ENCODE measurements at regions not wholly inside any gene's neighbourhood (a gene's known extent, or its start where the extent isn't known, plus 50 kb on each side); places are given as distances from the start of the nearest gene placed in this dataset.

DNA sequence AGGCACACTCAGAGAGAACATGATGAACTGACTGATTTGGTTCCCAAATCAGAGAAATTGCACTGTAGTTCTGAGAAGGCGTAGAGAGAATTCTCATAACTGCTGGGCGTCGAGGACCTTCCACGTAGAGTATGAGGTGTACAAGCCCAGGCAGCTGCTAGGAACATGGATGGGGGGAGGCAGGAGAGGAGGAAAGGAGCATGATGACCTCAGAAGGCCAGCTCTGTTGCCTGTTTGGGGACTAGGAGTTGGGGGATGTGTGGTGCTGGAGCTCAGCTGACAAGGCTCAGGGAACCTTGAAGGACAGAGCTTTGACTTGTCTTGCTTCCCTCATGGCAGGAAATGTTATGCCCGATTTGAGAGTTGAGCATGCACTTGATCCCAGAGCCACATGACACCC is 485.4 kb downstream of the IRX1 start:
- Histone ChIP-seq H3K27ac (no peak overlapping the region), H3K36me3 (no peaks in the 10 kb centered on the region), H3K27me3 (no peaks in the 10 kb centered on the region), H3K4me1 (no peaks in the 10 kb centered on the region), H3K9ac (ENCODE audit: low read depth in 2 of 2, low read length in 2 of 2) (no peak overlapping the region), H3K4me3 (no peak overlapping the region), H3K9me3 (no peaks in the 10 kb centered on the region)
- DNase-seq: no peak
- TF ChIP-seq, protein P1, sequence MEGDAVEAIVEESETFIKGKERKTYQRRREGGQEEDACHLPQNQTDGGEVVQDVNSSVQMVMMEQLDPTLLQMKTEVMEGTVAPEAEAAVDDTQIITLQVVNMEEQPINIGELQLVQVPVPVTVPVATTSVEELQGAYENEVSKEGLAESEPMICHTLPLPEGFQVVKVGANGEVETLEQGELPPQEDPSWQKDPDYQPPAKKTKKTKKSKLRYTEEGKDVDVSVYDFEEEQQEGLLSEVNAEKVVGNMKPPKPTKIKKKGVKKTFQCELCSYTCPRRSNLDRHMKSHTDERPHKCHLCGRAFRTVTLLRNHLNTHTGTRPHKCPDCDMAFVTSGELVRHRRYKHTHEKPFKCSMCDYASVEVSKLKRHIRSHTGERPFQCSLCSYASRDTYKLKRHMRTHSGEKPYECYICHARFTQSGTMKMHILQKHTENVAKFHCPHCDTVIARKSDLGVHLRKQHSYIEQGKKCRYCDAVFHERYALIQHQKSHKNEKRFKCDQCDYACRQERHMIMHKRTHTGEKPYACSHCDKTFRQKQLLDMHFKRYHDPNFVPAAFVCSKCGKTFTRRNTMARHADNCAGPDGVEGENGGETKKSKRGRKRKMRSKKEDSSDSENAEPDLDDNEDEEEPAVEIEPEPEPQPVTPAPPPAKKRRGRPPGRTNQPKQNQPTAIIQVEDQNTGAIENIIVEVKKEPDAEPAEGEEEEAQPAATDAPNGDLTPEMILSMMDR (IDR thresholded peaks at IDR 0.05): no peak
- intact Hi-C loops (cut with DNase I): no loop called here

DNA sequence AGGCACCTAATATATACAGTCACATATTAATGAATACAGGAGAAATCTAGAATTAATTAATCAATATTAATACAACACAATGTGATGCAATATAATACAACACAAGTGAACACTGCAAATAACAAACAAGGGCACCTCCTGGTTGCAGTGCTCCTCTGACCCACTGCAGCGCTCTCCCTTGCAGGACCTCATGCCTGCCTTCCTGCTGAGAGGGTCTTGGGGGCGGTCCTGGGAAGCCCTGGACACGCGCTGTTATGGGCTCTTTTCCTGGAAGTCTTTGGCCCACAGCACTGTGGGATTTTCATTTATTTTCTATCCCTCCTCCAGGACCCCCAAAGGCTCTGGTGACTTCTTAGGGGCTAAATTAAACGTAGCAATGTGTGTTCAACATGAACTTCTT is 485.8 kb downstream of the IRX1 start:
- no peak overlapping the region for H3K9ac ChIP-seq (ENCODE audit: low read depth in 2 of 2, low read length in 2 of 2)
- H3K4me1 ChIP-seq: no peaks in the 10 kb centered on the region
- H3K27ac ChIP-seq: no peak overlapping the region
- intact Hi-C loops (cut with DNase I): no loop called here
- no peak for DNase-seq
- TF ChIP-seq, protein P1 (IDR thresholded peaks at IDR 0.05): no peak
- H3K4me3 ChIP-seq: no peak overlapping the region
- no peaks in the 10 kb centered on the region for H3K27me3 ChIP-seq
- H3K9me3 ChIP-seq: no peaks in the 10 kb centered on the region
- no peaks in the 10 kb centered on the region for H3K36me3 ChIP-seq

DNA sequence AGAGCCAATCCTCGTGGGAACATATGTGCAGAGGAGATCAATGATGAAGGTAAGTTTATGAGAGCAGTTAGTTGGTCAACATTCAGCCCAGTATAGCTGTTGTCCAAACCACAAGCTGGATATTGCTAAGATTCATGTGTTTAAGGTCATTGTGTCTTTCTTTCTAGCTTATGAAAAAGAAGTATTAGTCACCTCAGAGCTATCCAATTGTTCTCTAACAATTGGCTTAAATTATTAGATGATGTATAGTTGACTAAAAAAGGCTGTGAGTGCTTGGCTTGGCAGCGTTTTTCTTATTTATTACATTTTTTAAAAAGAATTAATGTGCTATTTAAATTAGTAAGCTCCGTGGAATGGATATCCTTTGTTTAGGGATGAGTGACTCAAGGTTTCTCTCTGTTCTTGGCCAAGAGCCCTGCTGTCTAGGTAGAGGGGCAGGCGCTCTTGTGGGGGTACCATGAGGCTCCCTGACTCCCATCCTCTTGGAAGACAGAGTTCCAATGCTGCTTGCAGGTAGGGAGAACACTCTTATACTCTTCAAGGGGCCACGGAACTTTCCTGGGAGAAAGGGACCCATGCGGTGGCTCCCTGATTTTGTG is 487.4 kb downstream of the IRX1 start:
- intact Hi-C loops (cut with DNase I): no loop called here
- no peak overlapping the region for H3K9ac ChIP-seq (ENCODE audit: low read depth in 2 of 2, low read length in 2 of 2)

DNA sequence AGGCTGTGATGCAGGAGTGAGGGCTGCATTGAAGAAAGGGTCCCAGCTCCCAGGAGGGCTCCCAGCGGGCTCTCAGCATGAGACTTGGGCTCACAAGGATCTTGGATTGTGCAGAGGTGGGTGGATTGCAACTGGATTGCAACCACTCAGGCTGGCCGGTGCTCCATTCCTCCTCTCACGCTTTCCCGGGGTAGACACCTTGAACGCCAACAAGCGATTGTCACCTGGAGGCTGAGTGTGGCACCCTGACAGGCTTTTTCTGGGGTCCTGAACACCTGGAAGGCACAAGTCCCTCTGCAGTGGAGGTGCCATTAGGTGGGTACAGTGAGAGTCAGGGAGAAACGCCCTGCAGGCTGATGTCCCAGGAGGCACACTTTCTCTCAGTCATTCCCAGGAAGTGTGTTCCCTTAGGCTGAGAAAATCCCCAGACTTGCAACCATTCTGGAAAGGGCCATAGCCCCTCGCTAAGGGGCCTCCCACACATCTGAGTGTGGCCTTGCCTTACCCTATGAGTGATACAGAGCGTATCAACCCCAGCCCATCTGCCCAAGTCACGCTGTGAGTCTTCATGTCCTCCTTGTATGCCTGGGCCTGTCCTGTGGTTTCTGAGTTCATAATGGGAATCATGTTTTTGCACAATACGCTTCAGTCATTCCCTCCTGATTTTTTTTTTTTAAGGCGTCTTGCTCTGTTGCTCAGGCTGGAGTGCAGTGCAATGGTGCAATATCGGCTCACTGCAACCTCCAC is 488.1 kb downstream of the IRX1 start:
- TF ChIP-seq, protein P1 (IDR thresholded peaks at IDR 0.05): no peak
- Histone ChIP-seq H3K4me1 (no peaks in the 10 kb centered on the region), H3K9me3 (no peaks in the 10 kb centered on the region), H3K27me3 (no peaks in the 10 kb centered on the region), H3K36me3 (no peaks in the 10 kb centered on the region), H3K9ac (ENCODE audit: low read depth in 2 of 2, low read length in 2 of 2) (no peak overlapping the region), H3K27ac (no peak overlapping the region), H3K4me3 (no peak overlapping the region)
- no peak for DNase-seq
- intact Hi-C loops (cut with DNase I): no loop called here

More for the DNA sequence above, 487.4 kb downstream of the IRX1 start:
- no peak overlapping the region for H3K27ac ChIP-seq
- H3K9me3 ChIP-seq: no peaks in the 10 kb centered on the region
- no peaks in the 10 kb centered on the region for H3K36me3 ChIP-seq
- no peak for DNase-seq
- no peak overlapping the region for H3K4me3 ChIP-seq
- TF ChIP-seq, protein P1 (IDR thresholded peaks at IDR 0.05): no peak
- H3K27me3 ChIP-seq: no peaks in the 10 kb centered on the region
- H3K4me1 ChIP-seq: no peaks in the 10 kb centered on the region

DNA sequence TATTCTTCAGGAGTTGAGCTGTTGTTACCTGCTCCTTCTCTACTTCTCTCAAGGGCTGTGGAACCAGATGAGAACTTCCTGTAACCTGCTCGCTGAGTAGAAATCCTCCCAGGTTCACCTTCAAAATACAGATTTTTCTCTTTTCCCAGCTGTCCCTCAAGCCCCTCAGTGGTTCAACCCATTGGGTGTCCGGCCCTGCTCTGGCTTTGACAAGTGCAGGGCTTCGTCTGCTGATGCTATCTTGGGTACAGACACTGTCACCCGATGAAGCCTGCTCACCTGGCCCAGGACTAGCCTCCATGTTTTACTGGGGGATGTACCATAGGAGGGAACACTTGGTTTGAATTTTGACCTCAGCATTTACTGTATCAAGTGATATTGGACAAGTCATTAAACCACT is 490.4 kb downstream of the IRX1 start:
- Histone ChIP-seq H3K4me1 (no peaks in the 10 kb centered on the region), H3K27me3 (no peaks in the 10 kb centered on the region), H3K9me3 (no peaks in the 10 kb centered on the region), H3K4me3 (no peak overlapping the region), H3K9ac (ENCODE audit: low read depth in 2 of 2, low read length in 2 of 2) (no peak overlapping the region), H3K27ac (no peak overlapping the region), H3K36me3 (no peaks in the 10 kb centered on the region)
- intact Hi-C loops (cut with DNase I): no loop called here
- DNase-seq: no peak
- TF ChIP-seq, protein P1 (IDR thresholded peaks at IDR 0.05): no peak

All from colonic mucosa (tissue), 4 donors.